ENCODE measurements at regions not wholly inside any gene's neighbourhood (a gene's known extent, or its start where the extent isn't known, plus 50 kb on each side); places are given as distances from the start of the nearest gene placed in this dataset.

GRCh38 chr4:10765386-10765785 is 80.8 kb upstream of the CLNK start:
- TF ChIP-seq, protein P1, sequence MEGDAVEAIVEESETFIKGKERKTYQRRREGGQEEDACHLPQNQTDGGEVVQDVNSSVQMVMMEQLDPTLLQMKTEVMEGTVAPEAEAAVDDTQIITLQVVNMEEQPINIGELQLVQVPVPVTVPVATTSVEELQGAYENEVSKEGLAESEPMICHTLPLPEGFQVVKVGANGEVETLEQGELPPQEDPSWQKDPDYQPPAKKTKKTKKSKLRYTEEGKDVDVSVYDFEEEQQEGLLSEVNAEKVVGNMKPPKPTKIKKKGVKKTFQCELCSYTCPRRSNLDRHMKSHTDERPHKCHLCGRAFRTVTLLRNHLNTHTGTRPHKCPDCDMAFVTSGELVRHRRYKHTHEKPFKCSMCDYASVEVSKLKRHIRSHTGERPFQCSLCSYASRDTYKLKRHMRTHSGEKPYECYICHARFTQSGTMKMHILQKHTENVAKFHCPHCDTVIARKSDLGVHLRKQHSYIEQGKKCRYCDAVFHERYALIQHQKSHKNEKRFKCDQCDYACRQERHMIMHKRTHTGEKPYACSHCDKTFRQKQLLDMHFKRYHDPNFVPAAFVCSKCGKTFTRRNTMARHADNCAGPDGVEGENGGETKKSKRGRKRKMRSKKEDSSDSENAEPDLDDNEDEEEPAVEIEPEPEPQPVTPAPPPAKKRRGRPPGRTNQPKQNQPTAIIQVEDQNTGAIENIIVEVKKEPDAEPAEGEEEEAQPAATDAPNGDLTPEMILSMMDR (IDR thresholded peaks at IDR 0.05; ENCODE audit: insufficient read depth, low read length) = no peak
- TF ChIP-seq, protein P2, sequence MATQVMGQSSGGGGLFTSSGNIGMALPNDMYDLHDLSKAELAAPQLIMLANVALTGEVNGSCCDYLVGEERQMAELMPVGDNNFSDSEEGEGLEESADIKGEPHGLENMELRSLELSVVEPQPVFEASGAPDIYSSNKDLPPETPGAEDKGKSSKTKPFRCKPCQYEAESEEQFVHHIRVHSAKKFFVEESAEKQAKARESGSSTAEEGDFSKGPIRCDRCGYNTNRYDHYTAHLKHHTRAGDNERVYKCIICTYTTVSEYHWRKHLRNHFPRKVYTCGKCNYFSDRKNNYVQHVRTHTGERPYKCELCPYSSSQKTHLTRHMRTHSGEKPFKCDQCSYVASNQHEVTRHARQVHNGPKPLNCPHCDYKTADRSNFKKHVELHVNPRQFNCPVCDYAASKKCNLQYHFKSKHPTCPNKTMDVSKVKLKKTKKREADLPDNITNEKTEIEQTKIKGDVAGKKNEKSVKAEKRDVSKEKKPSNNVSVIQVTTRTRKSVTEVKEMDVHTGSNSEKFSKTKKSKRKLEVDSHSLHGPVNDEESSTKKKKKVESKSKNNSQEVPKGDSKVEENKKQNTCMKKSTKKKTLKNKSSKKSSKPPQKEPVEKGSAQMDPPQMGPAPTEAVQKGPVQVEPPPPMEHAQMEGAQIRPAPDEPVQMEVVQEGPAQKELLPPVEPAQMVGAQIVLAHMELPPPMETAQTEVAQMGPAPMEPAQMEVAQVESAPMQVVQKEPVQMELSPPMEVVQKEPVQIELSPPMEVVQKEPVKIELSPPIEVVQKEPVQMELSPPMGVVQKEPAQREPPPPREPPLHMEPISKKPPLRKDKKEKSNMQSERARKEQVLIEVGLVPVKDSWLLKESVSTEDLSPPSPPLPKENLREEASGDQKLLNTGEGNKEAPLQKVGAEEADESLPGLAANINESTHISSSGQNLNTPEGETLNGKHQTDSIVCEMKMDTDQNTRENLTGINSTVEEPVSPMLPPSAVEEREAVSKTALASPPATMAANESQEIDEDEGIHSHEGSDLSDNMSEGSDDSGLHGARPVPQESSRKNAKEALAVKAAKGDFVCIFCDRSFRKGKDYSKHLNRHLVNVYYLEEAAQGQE (IDR thresholded peaks at IDR 0.05; ENCODE audit: insufficient replicate concordance, low read depth) = no peak
